Adrenal gland (tissue), 5 donors: ENCODE measurements at regions not wholly inside any gene's neighbourhood (a gene's known extent, or its start where the extent isn't known, plus 50 kb on each side); places are given as distances from the start of the nearest gene placed in this dataset.

Source experiments
- CTCF ChIP-seq, 6 experiments: fragments of 450-650 bp in 4 of 6; fragments of 200-600 bp in 2 of 6; sonication (generic) in 1 of 6; IDR thresholded peaks; 1 replicate in 5 of 6; 2 replicates in 1 of 6; pipeline versions ENCODE4 v1.5.1 to v1.8.0; 2016 to 2021; ENCODE audit warnings: antibody characterized with exemption in 6 of 6, mild to moderate bottlenecking in 2 of 6, moderate library complexity in 1 of 6
- POLR2A ChIP-seq, 2 donors: fragments of 450-650 bp; IDR thresholded peaks; one replicate each; pipeline ENCODE4 v1.6.1; 2017; ENCODE audit warnings: antibody characterized with exemption in 2 of 2, mild to moderate bottlenecking in 2 of 2, moderate library complexity in 1 of 2
- donor health status: DM: no; HTN: no; CAD: no.

GRCh38 chr1:29410476-29410875 is 174.2 kb downstream of the PTPRU start:
- TF ChIP-seq CTCF (IDR thresholded peaks at IDR 0.05) (no peak), POLR2A (IDR thresholded peaks at IDR 0.05) (no peak)
